Mesenteric fat pad (tissue), 1 donor: ENCODE measurements at regions not wholly inside any gene's neighbourhood (a gene's known extent, or its start where the extent isn't known, plus 50 kb on each side); places are given as distances from the start of the nearest gene placed in this dataset.

ENCODE experiments used
- DNase-seq: peaks from one replicate; pipeline ENCODE4 v3.0.0-alpha.2; 2020; ENCODE audit warnings: low spot score
- donor health status: DM: yes; HTN: yes; CAD: no.

DNA sequence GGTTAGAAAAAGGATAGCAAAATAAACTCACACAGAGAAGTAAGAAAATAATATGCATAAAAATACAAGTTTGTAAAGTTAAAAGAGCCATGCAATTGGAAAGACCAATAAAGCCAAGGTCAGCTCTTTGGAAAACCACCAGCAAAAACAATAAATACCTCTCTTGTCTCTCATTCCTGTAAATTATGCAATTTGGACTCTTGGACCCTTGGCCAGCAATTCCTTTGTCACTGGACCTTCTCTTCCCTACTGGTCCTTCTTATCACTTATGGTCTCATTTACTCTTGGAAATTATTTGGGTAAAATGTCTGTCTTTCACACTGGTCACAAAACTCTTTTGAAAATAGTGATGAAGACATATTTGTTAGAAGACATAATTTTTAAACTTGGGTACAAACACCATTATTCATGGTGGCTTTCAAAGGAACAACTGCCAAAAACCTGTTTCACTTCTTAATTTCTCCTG is 379.5 kb downstream of the TMEM232 start:
- DNase-seq, result no peak

GRCh38 chr5:110347781-110348180 is 378.7 kb downstream of the TMEM232 start:
- DNase-seq, result no peak

- DNase-seq, result no peak
These were observed 375.0 kb downstream of the TMEM232 start for GRCh38 chr5:110351430-110351829.

DNA sequence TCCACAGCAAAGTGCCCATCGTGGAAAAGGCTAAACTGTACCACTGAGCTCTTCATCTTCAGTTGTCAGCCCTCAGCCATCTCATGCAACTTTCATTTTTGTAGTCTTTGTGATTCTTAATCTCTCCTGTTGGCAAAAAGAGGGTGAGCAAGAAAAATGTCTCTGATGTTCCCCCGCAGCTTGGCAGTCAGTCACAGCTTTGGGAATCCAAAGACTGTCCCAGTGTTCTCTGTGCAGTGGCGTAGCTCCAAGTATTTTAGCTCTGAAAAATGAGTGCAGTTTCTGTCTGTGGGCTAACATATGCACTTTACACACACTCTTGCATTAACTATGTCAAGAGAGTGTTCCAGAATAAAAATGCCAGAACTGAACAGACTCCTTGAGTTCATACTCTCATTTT is 372.2 kb downstream of the TMEM232 start:
- no peak for DNase-seq

GRCh38 chr5:110354915-110355644 is 371.4 kb downstream of the TMEM232 start:
- DNase-seq, result no peak

DNA sequence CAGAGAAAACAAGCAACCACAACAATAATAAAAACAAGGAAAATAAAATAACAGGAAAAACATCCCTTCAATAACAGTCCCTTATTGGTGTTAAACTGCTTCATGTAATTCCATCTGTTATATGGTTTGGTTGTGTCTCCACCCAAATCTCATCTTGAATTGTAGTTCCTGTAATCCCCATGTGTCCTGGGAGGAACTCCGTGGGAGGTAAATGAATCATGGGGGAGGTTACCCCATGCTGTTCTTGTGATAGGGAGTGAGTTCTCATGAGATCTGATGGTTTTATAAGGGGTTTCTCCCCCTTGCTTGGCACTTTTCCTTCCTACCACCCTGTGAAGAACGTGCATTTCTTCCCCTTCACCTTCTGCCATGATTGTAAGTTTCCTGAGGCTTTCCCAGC is 369.8 kb downstream of the TMEM232 start:
- DNase-seq, result no peak

GRCh38 chr5:110359221-110359620 is 367.2 kb downstream of the TMEM232 start:
- no peak for DNase-seq

- no peak for DNase-seq
These were observed 365.0 kb downstream of the TMEM232 start for GRCh38 chr5:110361471-110361870.

DNA sequence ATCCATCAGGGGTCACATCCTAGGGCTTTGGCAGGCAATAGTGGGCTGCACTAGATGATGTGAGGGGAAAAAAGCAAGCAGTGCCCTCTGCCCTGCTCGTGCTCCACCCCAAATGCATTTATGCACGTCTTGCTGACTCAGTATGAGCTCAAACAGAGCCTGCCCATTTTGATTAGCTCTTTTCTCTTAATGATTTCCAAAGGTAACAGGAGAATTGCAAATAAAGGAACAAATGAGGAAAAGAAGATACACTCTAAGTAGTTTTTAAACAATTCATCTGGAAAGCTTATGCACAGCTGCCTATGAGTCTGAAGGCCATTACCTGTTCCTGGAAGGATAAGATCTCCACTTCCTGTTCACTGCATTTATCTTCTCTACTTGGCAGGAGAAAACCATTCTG is 364.2 kb downstream of the TMEM232 start:
- DNase-seq, result no peak

GRCh38 chr5:110366716-110367115 is 359.8 kb downstream of the TMEM232 start:
- no peak for DNase-seq
